Neural progenitor cell (in vitro differentiated cells): ENCODE measurements at regions not wholly inside any gene's neighbourhood (a gene's known extent, or its start where the extent isn't known, plus 50 kb on each side); places are given as distances from the start of the nearest gene placed in this dataset.

Source experiments
- DNase-seq: peaks from one replicate; pipeline ENCODE4 v3.0.0-alpha.2; 2016; ENCODE audit warnings: low spot score
- H2AFZ ChIP-seq: fragments of 200-600 bp; sonication (generic); replicated peaks from 2 replicates; pipeline ENCODE4 v1.6.1; 2016; ENCODE audit warnings: antibody characterized with exemption
- H3F3A ChIP-seq: fragments of 200-600 bp; sonication (generic); 2 replicates; pipeline ENCODE4 v1.6.1; 2016; ENCODE audit warnings: antibody characterized with exemption, low read depth
- H3K27ac ChIP-seq: fragments of 200-600 bp; sonication (generic); 2 replicates; pipeline ENCODE4 v1.5.1; 2016; ENCODE audit warnings: mild to moderate bottlenecking
- H3K27me3 ChIP-seq: fragments of 200-600 bp; sonication (generic); 2 replicates; pipeline ENCODE4 v1.6.1; 2016; ENCODE audit warnings: mild to moderate bottlenecking, moderate library complexity
- H3K36me3 ChIP-seq: fragments of 200-600 bp; sonication (generic); 2 replicates; pipeline ENCODE4 v1.5.1; 2016
- H3K4me1 ChIP-seq: fragments of 200-600 bp; sonication (generic); 2 replicates; pipeline ENCODE4 v1.6.1; 2016; ENCODE audit warnings: mixed run types
- H3K4me2 ChIP-seq: fragments of 200-600 bp; sonication (generic); 2 replicates; pipeline ENCODE4 v1.6.1; 2016
- H3K4me3 ChIP-seq: fragments of 200-600 bp; sonication (generic); 2 replicates; pipeline ENCODE4 v1.5.1; 2016
- H3K79me2 ChIP-seq: fragments of 200-600 bp; sonication (generic); 2 replicates; pipeline ENCODE4 v1.6.1; 2016; ENCODE audit warnings: low read depth
- H3K9ac ChIP-seq: fragments of 200-600 bp; sonication (generic); 2 replicates; pipeline ENCODE4 v1.6.1; 2016
- H3K9me3 ChIP-seq: fragments of 200-600 bp; sonication (generic); 2 replicates; pipeline ENCODE4 v1.5.1; 2016; ENCODE audit warnings: low read depth
- H4K20me1 ChIP-seq: fragments of 200-600 bp; sonication (generic); 2 replicates; pipeline ENCODE4 v1.6.1; 2016; ENCODE audit warnings: low read depth
- H3K27ac Mint-ChIP-seq: 3 replicates; pipeline ENCODE4 v1.8.0; 2021; ENCODE audit warnings: mixed read lengths
- H3K27me3 Mint-ChIP-seq: 2 replicates; pipeline ENCODE4 v1.8.0; 2022; ENCODE audit warnings: low read depth, mild to moderate bottlenecking, inconsistent platforms, moderate library complexity, mixed read lengths; ENCODE audit not compliant: insufficient read depth
- H3K36me3 Mint-ChIP-seq: 3 replicates; pipeline ENCODE4 v1.8.0; 2021; ENCODE audit warnings: mixed read lengths
- H3K4me1 Mint-ChIP-seq: 3 replicates; pipeline ENCODE4 v1.8.0; 2021; ENCODE audit warnings: mixed read lengths
- H3K4me3 Mint-ChIP-seq: 3 replicates; pipeline ENCODE4 v1.8.0; 2021; ENCODE audit warnings: mild to moderate bottlenecking, moderate library complexity, mixed read lengths
- H3K9me3 Mint-ChIP-seq: 3 replicates; pipeline ENCODE4 v1.8.0; 2020; ENCODE audit warnings: mixed read lengths
- EZH2 ChIP-seq: fragments of 200-600 bp; sonication (generic); IDR thresholded peaks from 2 replicates; pipeline ENCODE4 v1.6.1; 2017; ENCODE audit warnings: antibody characterized with exemption, mild to moderate bottlenecking, moderate library complexity
- EZH2phosphoT487 ChIP-seq: fragments of 200-600 bp; sonication (generic); IDR thresholded peaks from 2 replicates; pipeline ENCODE4 v1.6.1; 2017; ENCODE audit warnings: antibody characterized with exemption
- TF ChIP-seq, protein P1 (sequence below): fragments of 200-600 bp; sonication (generic); IDR thresholded peaks from 2 replicates; pipeline ENCODE4 v1.5.1; 2017; ENCODE audit warnings: antibody characterized with exemption, mild to moderate bottlenecking

DNA sequence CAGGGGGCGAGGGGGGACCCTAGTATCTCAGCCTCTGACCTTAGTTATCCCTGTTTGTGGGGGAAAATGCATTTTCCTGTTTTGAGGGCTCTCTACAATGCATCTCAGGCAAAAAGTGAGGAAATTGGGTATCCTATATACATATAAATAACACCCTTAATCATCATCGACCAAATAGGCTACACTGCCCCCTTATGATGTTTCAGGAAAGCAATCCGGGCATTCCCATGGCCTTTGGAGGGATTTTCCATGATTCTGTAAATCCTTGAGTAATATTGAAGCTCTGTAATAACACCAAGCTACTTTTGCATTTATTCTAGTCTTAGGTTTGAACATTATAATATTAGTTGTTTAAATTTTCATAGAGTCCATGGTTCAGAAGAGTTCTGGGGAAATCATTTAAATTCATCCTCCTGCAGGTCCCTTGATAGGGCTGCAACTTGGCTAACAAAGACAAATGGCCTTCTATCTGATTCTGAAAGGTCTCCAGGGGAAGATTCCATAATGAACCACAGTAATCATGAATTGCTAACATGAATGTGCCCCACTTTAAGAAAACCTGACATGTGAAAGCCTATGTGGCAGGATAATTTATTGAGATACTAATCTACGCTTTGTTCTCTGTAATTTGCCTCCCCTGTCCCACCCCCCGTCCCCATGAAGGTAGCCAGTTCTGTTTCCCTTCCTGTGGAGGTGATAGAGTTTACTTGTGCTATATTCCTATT is 91.5 kb upstream of the SCOC start:
- H3K9me3 ChIP-seq: no peaks in the 10 kb centered on the region
- H4K20me1 ChIP-seq: no peaks in the 10 kb centered on the region
- Mint-ChIP-seq H3K27me3 (peaks cover 5% of the 10 kb centered on the region), H3K27ac (no peak overlapping the region), H3K4me3 (no peak overlapping the region), H3K36me3 (no peaks in the 10 kb centered on the region), H3K4me1 (no peaks in the 10 kb centered on the region), H3K9me3 (peaks cover 8% of the 10 kb centered on the region)
- H2AFZ ChIP-seq: peak overlapping the region; percentile 28
- no peak overlapping the region for H3K27ac ChIP-seq
- no peak overlapping the region for H3K9ac ChIP-seq
- H3K79me2 ChIP-seq: no peaks in the 10 kb centered on the region
- peaks cover 7% of the 10 kb centered on the region for H3K4me1 ChIP-seq
- H3K36me3 ChIP-seq: no peaks in the 10 kb centered on the region
- no peak for DNase-seq
- H3K4me2 ChIP-seq: no peak overlapping the region
- no peaks in the 10 kb centered on the region for H3K27me3 ChIP-seq
- TF ChIP-seq EZH2phosphoT487: no peak
- TF ChIP-seq EZH2: no peak
- TF ChIP-seq, protein P1, sequence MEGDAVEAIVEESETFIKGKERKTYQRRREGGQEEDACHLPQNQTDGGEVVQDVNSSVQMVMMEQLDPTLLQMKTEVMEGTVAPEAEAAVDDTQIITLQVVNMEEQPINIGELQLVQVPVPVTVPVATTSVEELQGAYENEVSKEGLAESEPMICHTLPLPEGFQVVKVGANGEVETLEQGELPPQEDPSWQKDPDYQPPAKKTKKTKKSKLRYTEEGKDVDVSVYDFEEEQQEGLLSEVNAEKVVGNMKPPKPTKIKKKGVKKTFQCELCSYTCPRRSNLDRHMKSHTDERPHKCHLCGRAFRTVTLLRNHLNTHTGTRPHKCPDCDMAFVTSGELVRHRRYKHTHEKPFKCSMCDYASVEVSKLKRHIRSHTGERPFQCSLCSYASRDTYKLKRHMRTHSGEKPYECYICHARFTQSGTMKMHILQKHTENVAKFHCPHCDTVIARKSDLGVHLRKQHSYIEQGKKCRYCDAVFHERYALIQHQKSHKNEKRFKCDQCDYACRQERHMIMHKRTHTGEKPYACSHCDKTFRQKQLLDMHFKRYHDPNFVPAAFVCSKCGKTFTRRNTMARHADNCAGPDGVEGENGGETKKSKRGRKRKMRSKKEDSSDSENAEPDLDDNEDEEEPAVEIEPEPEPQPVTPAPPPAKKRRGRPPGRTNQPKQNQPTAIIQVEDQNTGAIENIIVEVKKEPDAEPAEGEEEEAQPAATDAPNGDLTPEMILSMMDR: no peak
- no peak overlapping the region for H3K4me3 ChIP-seq
- peaks cover 2% of the 10 kb centered on the region for H3F3A ChIP-seq

GRCh38 chr4:140277576-140277975 is 95.9 kb upstream of the SCOC start:
- no peak overlapping the region for H2AFZ ChIP-seq
- H3K4me1 ChIP-seq: no peaks in the 10 kb centered on the region
- H3K27ac ChIP-seq: no peak overlapping the region
- no peaks in the 10 kb centered on the region for H3F3A ChIP-seq
- H3K9ac ChIP-seq: no peak overlapping the region
- peaks cover 8% of the 10 kb centered on the region for H3K9me3 Mint-ChIP-seq
- H3K9me3 ChIP-seq: no peaks in the 10 kb centered on the region
- H3K4me1 Mint-ChIP-seq: no peaks in the 10 kb centered on the region
- DNase-seq: no peak
- no peaks in the 10 kb centered on the region for H3K36me3 Mint-ChIP-seq
- H3K4me3 Mint-ChIP-seq: no peak overlapping the region
- no peaks in the 10 kb centered on the region for H3K27me3 ChIP-seq
- H3K79me2 ChIP-seq: no peaks in the 10 kb centered on the region
- no peaks in the 10 kb centered on the region for H4K20me1 ChIP-seq
- H3K27me3 Mint-ChIP-seq: peaks cover 5% of the 10 kb centered on the region
- H3K4me3 ChIP-seq: no peak overlapping the region
- TF ChIP-seq EZH2: no peak
- TF ChIP-seq EZH2phosphoT487: no peak
- TF ChIP-seq, protein P1: no peak
- no peak overlapping the region for H3K4me2 ChIP-seq
- no peaks in the 10 kb centered on the region for H3K36me3 ChIP-seq
- H3K27ac Mint-ChIP-seq: no peak overlapping the region

- Histone ChIP-seq H3K79me2 (no peaks in the 10 kb centered on the region), H3K36me3 (no peaks in the 10 kb centered on the region), H3F3A (no peaks in the 10 kb centered on the region), H3K4me1 (no peaks in the 10 kb centered on the region), H2AFZ (no peak overlapping the region), H3K9me3 (no peaks in the 10 kb centered on the region), H3K4me3 (no peak overlapping the region), H3K27me3 (no peaks in the 10 kb centered on the region), H3K4me2 (no peak overlapping the region), H4K20me1 (no peaks in the 10 kb centered on the region), H3K27ac (no peak overlapping the region), H3K9ac (no peak overlapping the region)
- no peak for DNase-seq
- peaks cover 2% of the 10 kb centered on the region for H3K27me3 Mint-ChIP-seq
- no peaks in the 10 kb centered on the region for H3K9me3 Mint-ChIP-seq
- H3K36me3 Mint-ChIP-seq: no peaks in the 10 kb centered on the region
- H3K4me1 Mint-ChIP-seq: no peaks in the 10 kb centered on the region
- H3K27ac Mint-ChIP-seq: no peak overlapping the region
- H3K4me3 Mint-ChIP-seq: no peak overlapping the region
- TF ChIP-seq EZH2 (no peak), EZH2phosphoT487 (no peak)
- TF ChIP-seq, protein P1: no peak
These were observed 101.9 kb upstream of the SCOC start for GRCh38 chr4:140271553-140271952.
